Stimulated activated naive CD4-positive, alpha-beta T cell treated with Interleukin-2 at 50 U/mL for 16 hours (primary cell): ENCODE measurements at regions not wholly inside any gene's neighbourhood (a gene's known extent, or its start where the extent isn't known, plus 50 kb on each side); places are given as distances from the start of the nearest gene placed in this dataset.
"Not testable (repeated sequence)": the region's sequence is repeated elsewhere in the genome, so short reads cannot be mapped to it uniquely, and the experiment has no call there.

Experiments used
- DNase-seq: peaks from one replicate; lab custom pipeline; 2025; lab: John Stamatoyannopoulos, UW

DNA sequence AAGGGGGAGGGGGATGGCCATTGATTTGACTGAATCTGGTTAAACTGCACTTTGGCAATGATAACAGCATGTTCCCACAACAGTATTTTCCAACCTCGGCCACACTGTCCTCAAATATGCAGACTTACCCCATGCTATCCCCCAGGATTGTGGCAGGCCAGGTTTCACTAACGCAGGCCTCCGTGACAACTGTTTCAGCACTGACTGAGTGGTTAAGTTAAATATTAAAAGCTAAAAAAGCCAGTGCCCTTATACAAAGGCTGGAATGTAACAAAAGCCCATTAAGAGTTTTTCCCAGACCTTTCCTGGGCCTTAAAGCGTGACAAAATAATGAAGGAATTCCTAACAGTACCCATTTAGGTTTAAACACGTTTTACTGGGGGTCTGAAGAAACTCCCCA is 202.9 kb downstream of the USP25 start:
- DNase-seq: no peak

DNA sequence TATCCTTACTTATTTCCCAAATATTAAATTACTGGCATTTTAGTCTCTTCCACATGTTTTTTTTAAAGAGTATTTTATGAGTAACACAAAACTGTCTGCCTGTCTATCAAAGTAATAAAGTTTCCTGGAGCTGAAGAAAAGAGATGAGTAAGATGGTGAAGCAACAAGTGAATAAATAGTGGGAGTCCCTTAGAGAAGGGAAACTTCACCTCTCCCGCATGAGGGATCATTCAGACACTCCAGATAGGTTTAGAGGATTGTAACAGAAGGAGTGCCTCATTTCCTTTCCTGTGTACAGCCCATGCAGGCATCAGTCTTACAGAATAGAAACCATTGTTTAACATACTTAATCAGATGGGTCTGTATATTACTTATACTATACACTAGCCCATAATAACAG is 205.7 kb downstream of the USP25 start:
- no peak for DNase-seq

DNA sequence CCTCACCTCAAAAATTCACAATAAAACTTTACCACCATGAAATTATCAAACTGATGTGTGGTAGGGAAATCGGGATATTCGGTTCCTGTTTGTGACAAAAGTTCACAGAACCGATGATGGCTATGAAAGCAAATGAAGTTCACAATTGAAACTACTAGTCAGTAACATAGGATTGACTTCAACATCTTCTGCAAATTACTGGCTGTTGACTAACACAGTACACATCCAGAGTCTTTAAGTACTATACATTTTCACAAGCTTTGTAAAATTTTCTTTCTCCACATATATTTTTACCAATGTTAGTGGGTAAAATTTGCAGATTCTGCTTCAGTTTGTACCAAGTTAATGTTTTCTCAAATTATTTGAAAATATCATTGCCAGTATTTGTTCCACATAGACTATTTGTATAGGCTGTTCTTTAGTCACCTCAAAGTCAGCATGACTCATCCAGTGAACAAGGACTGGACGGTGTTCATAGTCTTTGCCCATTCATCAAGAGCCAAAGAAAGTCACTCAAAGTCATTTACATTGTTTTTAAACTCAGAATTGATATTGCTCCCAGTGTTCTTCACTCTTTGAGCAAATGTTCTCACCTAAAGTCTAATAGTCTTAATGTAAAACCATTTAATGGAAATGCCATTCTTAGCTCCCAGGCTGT is 213.4 kb downstream of the USP25 start:
- no peak for DNase-seq

DNA sequence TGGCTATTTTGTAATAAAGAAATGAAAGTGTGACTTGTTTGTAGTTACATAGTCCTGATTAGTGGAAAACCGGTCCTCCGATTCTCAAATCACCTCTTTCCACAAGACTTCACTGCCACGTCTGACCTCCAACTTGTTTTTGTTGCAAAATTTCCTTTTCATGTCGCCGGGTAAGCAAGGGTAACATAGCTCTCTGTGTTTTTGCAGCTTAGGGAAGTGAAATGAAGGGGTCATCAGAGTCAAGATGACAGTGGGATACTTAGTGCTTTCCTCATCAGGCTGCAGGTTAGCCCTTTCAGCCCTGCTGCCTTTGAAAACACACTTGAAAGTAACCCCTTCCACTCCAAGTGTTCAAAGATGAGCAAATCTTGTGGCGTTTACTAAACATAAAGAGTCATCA is 217.9 kb downstream of the USP25 start:
- no peak for DNase-seq

DNA sequence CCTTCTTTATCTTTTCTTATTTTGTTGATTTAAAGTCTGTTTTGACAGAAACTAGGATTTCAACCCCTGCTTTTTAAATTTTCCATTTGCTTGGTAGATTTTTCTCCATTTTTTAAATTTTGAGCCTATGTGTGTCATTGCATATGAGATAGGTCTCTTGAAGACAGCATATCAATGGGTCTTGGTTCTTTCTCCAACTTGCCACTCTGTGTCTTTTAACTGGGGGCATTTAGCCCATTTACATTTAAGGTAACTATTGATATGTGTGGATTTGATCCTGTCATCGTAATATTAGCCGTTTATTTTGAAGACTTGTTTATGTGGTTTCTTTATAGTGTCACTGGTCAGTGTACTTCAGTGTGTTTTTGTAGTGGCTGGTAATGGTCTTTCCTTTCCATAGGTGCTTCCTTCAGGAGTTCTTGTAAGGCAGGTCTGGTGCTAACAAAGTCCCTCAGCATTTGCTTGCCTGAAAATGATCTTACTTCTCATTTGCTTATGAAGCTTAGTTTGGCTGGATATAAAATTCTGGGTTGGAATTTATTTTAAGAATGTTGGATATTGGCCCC is 223.9 kb downstream of the USP25 start:
- no peak for DNase-seq

DNA sequence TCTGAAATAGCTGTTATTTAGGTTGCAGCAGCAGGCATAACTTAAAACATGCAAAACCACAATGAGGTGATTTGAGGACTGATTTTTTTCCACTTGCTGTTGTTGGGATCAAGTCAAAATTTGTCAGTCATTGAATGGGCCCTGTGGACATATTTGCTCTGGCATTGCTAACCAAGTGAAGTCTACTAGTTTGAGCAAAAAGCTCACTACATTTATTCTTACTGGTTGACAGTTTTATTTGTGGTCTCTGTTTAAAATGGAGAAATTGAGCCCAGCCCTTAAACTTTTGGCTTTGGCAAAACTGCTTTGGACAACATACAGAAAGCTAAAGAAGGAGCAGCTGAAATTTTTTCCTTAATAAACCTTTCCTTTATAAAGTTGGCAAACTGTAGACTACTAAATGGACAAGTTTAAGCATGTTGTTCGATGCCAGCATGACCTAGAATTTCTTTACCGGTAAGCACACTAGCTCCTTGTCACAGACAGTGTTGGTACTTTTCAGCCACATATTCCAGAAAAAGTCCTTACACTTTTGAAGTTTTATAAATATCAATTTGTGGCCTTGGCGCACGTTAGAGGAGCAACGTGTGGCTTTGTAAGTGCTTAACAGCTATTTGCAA is 234.6 kb downstream of the USP25 start:
- no peak for DNase-seq

DNA sequence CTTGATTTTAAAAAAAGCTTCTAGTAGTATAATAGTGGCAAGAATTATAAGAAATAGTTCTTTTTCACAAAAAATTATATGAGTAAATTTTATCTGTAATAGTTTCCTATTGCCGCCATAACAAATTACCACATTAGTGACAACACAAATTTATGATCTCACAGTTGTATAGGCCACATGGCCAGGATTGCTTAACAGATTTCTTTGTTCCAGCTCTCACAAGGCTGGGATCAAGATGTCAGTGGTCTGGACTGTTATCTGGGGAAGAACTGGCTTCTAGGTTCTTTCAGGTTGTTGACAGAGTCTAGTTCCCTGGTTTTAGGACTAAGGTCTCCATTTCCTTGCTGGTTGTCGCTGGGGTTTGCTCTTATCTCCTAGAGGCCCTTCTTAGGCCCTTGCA is 236.4 kb downstream of the USP25 start:
- no peak for DNase-seq

DNA sequence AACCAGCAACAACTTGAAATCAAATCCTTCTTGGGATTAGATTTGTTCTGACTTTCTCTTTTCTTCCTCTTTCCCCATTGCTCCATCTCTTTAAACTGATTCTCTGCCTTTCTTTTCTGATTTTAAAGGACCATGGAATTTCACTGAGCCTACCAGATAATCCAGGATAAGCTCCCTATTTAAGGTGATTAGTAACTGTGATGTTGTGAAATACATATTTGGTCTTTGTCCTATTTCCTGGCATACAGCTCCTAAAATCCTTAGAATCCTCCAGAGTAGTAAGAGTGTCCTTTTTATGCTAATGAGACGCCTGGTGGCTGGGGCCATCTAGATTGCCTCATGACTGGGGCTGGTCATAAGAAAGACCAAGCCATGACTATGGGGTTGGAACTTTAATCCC is 236.9 kb downstream of the USP25 start:
- DNase-seq: no peak

DNA sequence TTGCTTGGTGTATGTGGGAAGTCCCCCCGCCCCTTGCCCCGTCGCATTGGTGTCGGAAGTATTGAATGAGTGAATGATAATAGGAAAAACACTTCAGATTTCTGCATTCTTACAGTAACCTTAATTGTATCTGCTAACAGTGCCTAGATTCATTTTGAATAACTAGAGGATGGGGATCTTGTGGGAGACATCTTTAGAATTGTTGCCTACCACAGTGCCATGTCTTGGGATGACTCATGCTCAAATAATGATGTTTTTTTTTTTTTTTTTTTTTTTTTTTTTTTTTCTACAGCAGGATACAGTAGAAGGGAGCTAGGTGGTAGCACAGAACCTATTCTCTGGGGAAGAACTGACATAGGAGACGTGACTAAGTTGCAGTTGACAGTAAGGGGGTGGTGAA is 237.9 kb downstream of the USP25 start:
- DNase-seq: no peak

DNA sequence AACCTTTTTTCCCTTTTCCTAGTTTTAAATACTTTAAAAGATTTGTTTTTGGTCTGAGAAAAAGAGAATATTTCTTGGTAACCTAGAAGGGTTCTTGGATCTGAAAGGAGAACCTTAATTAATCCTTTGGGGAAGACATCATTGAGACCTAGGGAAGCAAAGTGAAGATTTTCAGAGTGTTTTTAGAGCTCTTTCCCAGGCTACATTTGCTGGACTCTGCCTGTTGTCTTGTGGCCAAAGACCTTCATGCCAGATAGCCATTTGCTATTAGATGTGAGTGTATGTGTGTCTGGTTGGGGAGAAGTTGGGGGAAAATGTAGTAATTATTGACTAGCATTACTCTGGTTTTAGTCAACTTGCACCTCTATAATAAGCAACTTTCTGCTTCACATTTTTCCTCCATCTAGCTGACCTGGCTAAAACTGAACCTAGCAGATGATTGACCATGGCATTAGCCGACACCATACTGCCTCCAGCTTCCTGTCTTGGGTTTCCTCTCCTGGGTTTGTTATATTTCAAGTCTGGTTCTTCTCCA is 239.1 kb downstream of the USP25 start:
- no peak for DNase-seq

DNA sequence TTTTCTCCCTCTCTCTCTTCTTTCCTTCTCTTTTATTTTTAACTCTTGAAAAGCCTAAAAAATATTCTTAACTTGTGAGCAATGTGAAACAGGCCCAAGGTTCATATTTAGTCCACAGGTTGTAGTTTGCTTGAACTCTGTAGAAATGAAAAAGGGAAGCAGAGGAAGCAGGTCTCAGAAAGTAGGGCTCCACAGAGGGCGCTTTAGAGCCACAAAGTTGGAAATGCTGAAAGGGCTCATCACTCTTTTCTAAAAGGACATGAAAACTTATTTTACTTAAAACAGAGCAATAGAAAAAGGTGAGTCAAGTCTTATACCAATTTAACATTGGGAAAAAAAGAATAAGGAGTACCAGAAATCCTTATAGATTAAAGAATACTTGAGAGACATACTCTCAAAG is 247.0 kb downstream of the USP25 start:
- no peak for DNase-seq

DNA sequence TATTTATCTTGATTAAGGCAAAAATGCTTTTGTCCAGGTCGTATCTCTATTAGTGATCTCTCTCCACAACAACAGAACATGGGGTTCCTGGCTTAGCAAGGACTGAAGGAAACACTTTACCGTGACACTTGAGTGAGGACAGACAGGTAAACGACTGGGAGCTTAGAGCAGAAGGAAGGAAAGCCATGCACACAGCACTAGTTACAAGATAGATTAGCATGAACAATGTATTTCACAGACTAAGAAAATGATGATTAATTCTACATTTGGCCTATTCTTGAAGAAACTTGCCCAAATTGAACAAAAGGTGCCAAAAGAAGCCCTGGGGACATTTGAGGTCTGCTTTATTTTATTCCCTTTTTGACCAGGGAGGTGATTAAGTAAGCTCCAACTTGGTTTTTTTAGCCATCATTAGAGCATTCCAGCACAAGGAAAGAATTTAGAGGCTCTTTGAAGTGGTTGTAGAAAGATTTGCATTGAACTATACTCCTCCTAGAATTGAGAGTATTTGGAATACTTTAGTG is 248.5 kb downstream of the USP25 start:
- DNase-seq: no peak

DNA sequence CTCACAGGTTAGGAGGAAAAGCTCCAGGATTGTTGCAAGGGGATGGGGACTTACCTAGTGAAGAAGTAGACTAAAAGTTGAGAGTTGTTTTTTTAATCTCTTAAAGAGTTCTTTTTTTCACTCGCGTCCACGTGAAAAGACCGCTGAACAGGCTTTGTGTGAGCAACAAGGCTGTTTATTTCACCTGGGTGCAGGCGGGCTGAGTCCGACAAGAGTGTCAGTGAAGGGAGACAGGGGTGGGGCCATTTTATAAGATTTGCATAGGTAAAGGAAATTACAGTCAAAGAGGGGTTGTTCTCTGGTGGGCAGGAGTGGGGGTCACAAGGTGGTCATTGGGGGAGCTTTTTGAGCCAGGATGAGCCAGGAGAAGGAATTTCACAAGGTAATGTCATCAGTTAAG is 249.7 kb downstream of the USP25 start:
- DNase-seq: not testable (repeated sequence)

DNA sequence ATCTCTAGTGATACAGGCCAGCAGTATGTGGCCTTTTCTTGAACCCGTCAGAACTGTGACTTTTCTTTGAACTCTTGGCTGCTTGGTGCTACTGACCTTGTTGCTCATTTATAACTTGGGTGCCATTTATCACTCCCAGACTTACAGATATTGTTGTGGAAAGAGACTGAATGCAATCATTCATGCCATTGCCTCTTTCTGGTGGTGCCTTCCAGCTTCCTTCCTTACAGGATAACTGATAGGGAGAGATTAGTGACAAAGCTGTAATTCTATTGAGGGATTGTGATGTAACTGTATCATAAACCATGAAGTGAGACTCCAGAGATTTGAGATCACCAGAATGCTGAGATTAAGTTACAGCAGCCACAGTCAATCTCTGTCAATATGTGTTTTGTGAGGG is 256.5 kb downstream of the USP25 start:
- DNase-seq: no peak

DNA sequence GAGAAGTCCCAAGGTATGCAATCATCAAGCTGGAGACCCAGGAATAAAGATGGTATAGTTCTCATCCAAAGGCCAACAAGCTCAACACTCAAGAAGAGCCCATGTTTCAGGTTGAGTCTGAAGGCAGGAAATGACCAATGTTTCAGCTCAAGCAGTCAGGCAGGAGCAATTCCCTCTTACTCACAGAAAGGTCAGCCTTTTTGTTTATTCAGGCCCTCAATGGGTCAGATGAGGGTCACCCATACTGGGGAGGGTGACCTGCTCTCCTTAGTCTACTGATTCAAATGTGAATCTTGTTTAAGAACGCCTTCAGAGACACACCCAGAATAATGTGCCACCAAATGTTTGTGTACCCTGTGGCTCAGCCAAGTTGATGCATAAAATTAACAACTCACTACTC is 262.4 kb downstream of the USP25 start:
- DNase-seq: no peak

DNA sequence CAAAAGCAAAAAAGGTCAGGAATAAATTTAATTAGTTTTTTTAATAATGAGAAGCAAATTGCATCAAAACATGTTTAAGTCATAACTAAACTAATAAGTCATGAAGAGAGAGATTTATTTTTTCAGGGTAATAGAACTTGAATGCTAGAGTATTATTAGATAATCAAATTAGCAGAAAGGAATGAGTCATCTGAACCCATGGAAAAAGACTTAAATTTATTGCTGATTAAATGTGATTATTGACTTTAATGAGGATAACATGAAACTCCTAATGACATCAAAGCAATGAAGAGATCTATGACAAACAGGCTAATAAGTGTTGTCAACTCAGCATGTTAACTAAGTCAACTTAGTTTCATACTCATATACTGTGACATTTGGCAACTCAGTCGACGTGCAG is 264.2 kb downstream of the USP25 start:
- DNase-seq: no peak

DNA sequence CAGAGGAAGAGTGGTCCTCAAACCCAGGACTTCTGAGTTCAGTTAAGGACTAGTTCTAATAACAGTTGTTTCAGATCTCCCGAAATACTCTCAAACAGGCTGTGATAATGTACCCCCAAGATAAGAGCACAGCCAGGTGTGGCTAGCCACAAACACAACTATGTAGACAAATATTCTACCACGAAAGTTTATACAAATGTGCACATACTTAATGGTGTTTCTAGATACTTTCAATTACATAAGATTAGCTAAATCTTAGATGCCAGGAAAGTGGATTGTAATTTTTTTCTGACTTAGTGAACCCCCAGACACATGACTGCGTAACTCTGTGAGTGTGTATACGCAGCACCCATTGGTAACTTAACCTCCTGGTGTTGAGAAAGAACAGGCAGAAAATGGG is 270.0 kb downstream of the USP25 start:
- DNase-seq: no peak

DNA sequence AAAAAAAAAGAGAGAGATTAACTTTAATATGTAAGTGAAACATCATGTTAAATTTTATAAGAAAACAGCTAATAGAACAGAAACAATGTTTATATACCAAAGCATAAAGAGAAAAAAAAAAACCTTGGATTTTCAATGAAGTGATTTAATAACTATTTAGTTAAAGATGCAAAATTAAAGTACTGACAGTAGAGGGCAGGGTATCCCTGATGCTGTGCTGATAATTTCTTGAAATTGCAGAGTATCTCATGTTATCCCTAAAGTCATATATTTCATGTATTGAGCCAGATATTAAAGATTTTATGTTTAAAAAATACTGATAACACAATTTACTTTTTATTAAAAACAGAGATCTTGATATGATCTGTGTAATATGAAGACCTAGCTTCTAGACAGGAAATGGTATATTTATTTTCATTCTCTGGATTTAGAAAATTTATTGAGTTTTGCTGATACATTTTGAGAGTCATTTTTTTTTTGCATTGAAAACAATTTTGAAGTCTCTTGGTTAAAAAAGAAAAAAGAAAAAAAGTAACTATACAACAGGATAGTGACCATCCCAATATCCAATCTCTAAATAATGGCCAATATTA is 273.2 kb downstream of the USP25 start:
- DNase-seq: no peak

DNA sequence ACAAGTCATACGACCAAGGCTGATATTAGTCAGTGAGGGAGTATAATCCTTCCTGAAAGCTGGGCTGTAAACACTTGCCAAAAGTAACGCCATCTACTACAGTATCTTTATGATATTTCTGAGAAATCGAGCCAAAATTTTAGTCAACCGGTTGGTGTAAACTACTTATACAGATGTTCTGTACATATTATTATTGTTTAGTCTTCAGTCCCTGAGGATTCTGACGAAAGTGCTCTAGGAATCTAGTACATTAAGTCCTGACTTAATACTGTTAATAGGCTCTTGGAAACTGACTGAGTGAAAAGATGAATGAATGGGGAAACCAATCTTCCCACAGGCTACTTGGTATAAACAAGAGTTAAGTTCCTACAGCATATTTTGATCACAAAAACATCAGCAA is 274.3 kb downstream of the USP25 start:
- DNase-seq: no peak

DNA sequence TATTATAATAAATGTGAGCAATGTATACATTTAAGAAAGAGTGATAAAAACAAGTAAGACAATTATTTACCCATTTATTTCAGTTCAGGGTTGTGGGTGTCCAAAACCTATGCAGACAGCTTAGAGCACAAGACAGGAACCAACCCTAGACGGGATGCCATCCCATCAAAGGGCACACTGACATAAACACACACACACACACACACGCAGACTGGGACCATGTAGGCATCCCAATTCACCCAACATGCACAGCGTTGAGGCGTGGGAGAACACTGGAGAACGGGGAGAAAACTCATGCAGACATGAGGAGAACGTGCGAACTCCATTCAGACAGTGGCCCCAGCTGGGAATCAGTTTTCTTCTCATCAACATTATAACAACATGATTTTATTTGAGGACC is 274.7 kb downstream of the USP25 start:
- no peak for DNase-seq

DNA sequence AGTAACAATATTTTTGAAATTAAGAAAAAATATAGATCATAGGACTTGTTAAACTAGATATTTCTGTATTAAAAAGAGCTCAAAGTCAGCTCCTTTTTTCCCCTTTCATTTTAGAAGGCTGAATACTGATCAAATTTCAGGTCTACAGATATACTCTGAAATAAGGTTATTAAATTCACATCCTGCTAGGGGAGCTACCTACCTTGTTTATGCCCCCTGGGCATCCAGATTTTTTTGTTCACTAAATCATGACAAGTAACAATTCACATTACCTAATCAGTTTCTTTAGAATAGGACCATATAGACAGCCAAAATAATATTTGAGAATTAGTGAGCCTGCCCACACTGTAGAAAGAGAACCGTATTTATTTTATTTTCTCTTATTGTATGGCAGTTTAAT is 276.2 kb downstream of the USP25 start:
- no peak for DNase-seq

DNA sequence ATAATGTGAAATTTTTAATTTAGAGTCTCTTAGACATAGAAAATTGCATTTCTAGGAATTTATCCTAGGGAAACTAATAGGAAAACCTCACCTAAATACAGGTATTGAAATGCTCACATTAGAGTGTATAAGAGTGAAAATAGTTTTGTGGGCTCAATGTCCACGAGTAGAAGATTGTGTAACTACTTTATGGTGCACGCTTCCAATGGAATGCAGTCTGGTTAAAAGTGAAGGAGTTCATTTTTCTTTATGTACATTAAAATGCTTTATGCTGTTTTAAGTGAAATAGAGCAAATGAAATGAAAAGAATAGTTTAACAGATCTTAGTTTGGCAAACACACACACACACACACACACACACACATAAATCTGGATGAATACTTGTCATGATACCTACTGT is 278.2 kb downstream of the USP25 start:
- no peak for DNase-seq

DNA sequence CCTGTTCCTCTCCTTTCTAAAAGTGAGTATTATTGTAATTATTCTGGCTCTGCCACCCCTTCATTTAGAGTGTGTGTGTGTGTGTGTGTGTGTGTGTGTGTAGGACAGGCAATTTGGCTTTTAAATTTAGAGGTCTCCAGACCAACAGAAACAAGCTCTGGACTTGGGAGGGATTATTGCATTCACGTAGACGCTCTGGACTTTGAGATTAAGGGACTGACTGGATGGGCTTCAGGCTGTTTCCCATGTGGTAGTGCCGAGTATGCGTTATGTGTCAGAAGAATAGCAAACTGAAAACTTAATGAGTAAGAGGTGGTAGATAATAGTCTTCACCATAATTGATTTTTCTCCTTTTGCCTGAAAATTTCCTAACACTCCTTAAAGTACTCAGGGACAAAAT is 281.9 kb downstream of the USP25 start:
- no peak for DNase-seq
